Brain microvascular endothelial cell (primary cell): ENCODE measurements at regions not wholly inside any gene's neighbourhood (a gene's known extent, or its start where the extent isn't known, plus 50 kb on each side); places are given as distances from the start of the nearest gene placed in this dataset.
A peak's percentile ranks its signal among the peaks of the same experiment; 100 is the strongest.
"Not testable (repeated sequence)": the region's sequence is repeated elsewhere in the genome, so short reads cannot be mapped to it uniquely, and the experiment has no call there.

Source experiments
- DNase-seq: peaks from one replicate; pipeline ENCODE4 v3.0.0-alpha.2; 2020
- H3K27ac ChIP-seq: fragments of 250-450 bp; sonication (Bioruptor Pico); 2 replicates; pipeline ENCODE4 v1.5.1; 2020; ENCODE audit warnings: mild to moderate bottlenecking, moderate library complexity
- H3K27me3 ChIP-seq: fragments of 250-450 bp; sonication (Bioruptor Pico); replicated peaks from 2 replicates; pipeline ENCODE4 v1.5.1; 2020; ENCODE audit warnings: mild to moderate bottlenecking
- H3K36me3 ChIP-seq: fragments of 250-450 bp; sonication (Bioruptor Pico); replicated peaks from 2 replicates; pipeline ENCODE4 v1.5.1; 2020; ENCODE audit warnings: mild to moderate bottlenecking
- H3K4me3 ChIP-seq: 2 replicates; pipeline ENCODE4 v1.5.1; 2011; ENCODE audit warnings: low read depth, mild to moderate bottlenecking, control low read depth, low read length, moderate library complexity
- in situ Hi-C: cut with HindIII; loops from 2 replicates; pipeline ENCODE4 v1.10.0; 2017; ENCODE audit warnings: low sequenced_read_pairs, low pct_ligation_motif_present
- TF ChIP-seq, protein P1 (sequence below): IDR thresholded peaks from 2 replicates; pipeline ENCODE4 v1.5.1; 2011; ENCODE audit warnings: low read depth, mild to moderate bottlenecking, moderate library complexity, low read length, control low read depth, inconsistent platforms; ENCODE audit errors: missing control alignments

DNA sequence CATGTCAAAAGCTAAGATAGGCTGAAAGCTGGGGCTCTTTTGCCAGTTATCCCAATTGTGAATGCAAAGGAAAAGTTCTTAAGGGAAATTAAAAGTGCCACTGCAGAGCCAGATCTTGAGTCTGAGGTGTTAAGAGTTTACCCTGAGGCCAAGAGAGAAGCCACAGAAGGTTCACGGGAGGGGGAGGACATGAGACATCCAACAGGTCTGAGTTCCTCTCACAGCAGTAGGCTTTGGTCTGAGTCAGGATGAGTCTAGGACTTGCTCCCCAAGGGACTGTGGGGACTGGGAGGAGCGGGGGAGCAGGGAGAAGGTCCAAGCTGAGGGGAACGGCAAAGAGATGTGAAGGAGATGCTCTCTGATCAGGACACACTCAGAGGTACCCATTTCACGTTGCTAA, 411.2 kb upstream of the CAMK1G start:
- Histone ChIP-seq H3K27ac (no peak overlapping the region), H3K27me3 (no peaks in the 10 kb centered on the region), H3K36me3 (no peaks in the 10 kb centered on the region), H3K4me3 (no peak overlapping the region)
- in situ Hi-C loops, result no loop called here
- no peak for DNase-seq
- TF ChIP-seq, protein P1, sequence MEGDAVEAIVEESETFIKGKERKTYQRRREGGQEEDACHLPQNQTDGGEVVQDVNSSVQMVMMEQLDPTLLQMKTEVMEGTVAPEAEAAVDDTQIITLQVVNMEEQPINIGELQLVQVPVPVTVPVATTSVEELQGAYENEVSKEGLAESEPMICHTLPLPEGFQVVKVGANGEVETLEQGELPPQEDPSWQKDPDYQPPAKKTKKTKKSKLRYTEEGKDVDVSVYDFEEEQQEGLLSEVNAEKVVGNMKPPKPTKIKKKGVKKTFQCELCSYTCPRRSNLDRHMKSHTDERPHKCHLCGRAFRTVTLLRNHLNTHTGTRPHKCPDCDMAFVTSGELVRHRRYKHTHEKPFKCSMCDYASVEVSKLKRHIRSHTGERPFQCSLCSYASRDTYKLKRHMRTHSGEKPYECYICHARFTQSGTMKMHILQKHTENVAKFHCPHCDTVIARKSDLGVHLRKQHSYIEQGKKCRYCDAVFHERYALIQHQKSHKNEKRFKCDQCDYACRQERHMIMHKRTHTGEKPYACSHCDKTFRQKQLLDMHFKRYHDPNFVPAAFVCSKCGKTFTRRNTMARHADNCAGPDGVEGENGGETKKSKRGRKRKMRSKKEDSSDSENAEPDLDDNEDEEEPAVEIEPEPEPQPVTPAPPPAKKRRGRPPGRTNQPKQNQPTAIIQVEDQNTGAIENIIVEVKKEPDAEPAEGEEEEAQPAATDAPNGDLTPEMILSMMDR, result no peak

DNA sequence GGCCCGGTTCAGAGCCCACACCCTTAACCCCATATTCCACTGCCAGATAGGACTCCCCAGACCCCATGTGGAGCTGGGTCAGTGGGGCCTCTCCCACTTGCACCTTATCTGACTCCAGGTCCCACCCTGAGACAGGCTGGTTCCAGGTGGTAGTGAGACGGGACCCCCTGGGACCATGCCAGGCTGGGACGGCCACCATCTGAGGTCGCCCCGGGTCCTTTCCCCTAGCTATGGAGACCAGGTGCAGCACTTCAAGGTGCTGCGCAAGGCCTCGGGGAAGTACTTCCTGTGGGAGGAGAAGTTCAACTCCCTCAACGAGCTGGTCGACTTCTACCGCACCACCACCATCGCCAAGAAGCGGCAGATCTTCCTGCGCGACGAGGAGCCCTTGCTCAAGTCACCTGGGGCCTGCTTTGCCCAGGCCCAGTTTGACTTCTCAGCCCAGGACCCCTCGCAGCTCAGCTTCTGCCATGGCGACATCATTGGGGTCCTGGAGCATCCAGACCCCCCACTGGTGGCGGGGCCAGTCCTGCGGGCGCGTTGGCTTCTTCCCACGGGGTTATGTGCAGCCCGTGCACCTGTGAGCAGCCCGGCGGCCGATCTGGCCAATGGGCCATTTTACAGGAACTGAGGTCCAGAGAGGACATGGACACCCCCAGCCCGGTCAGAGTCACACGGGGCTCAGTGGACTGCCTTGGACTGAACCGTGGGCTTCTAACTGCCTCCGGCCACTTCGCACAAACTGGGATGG, 410.5 kb upstream of the CAMK1G start:
- H3K36me3 ChIP-seq, in situ Hi-C loops, H3K4me3 ChIP-seq, H3K27ac ChIP-seq, DNase-seq, H3K27me3 ChIP-seq: not testable (repeated sequence)

DNA sequence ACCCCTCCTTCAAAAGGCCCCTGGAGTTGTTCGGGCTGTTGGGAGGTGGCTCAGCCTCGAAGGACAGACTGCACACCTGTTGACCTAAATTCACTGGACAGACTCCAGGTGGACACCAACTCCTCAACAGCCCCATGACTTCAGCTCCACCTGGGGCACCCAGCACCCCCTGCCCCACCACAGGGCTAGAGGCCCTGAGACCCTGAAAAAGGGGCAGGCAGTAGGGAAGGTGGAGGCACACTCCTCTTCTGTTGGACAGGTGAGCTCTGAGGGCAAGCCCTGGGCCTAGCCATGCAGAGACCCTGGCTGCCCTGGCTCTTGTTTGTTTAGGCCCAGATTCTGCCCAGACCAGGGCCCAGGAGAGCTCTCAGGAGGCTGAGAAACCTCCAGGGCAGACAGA, 409.7 kb upstream of the CAMK1G start:
- H3K4me3 ChIP-seq, H3K27ac ChIP-seq, DNase-seq, H3K27me3 ChIP-seq, in situ Hi-C loops, H3K36me3 ChIP-seq: not testable (repeated sequence)

DNA sequence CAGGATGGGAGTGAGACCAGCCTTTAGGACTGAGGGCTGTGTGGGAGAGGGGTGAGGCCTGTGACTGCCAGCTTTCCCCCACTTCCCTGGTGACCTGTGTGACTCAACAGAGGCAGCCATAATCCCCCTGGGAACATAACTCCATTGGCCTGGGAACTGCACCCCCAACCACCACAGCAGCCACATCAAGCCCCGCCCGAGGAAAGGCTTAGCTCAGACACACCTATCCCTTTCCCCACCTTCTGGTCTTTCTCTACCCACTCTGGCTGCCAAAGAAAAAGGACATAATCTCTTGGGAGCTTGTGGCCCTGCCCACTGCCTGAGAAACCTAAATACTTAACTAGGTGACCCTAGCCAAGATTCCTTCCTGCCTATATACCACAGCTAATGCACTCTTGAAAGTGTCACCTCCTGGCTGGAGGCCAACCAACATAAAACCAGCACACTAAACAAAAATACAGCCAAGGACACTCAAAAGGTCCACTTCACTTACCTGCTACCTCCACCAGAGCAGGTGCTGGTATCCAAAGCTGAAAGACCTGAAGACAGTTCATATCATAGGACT, 406.6 kb upstream of the CAMK1G start:
- no peak for DNase-seq
- H3K27ac ChIP-seq, result no peak overlapping the region
- H3K27me3 ChIP-seq, result no peaks in the 10 kb centered on the region
- in situ Hi-C loops, result no loop called here
- H3K4me3 ChIP-seq, result no peak overlapping the region
- H3K36me3 ChIP-seq, result no peaks in the 10 kb centered on the region
- TF ChIP-seq, protein P1, result no peak

DNA sequence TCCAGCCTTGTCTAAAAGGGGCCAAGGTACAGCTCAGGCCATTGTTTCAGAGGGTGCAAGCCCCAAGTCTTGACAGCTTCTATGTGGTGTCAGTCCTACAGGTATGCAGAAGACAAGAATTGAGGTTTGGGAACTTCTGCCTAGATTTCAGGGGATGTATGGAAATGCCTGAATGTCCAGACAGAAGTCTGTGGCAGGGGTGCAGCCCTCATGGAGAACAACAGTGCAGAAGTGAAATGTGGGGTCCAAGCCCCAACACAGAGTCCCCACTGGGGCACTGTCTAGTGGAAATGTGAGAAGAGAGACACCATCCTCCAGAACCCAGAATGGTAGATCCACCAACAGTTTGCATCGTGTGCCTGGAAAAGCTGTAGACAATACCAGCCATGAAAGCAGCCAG, 400.3 kb upstream of the CAMK1G start:
- Histone ChIP-seq H3K27ac (no peak overlapping the region), H3K4me3 (no peak overlapping the region), H3K27me3 (no peaks in the 10 kb centered on the region), H3K36me3 (no peaks in the 10 kb centered on the region)
- TF ChIP-seq, protein P1, result no peak
- in situ Hi-C loops, result no loop called here
- no peak for DNase-seq

DNA sequence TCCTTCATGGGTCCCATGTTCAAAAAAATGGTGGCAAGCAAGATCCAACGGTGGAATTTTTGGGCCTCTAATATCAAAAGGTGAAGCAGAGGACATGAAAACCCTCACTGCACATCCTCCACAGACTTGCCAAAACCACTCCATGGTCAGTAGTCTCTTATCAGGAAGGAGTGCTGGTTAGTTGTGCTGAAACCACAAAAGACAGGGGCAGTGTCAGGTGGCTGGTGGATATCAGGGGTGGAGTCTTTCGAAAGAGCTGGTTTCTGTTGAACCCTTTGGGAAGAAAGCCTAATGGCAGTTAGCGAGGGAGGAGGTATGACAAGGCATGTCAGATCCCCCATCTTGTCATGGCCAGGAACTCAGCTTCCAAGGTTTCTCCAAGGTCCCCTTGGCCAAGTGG, 395.9 kb upstream of the CAMK1G start:
- Histone ChIP-seq H3K36me3 (no peaks in the 10 kb centered on the region), H3K27ac (no peak overlapping the region), H3K27me3 (no peaks in the 10 kb centered on the region), H3K4me3 (no peak overlapping the region)
- no peak for DNase-seq
- TF ChIP-seq, protein P1, result no peak
- in situ Hi-C loops, result no loop called here

DNA sequence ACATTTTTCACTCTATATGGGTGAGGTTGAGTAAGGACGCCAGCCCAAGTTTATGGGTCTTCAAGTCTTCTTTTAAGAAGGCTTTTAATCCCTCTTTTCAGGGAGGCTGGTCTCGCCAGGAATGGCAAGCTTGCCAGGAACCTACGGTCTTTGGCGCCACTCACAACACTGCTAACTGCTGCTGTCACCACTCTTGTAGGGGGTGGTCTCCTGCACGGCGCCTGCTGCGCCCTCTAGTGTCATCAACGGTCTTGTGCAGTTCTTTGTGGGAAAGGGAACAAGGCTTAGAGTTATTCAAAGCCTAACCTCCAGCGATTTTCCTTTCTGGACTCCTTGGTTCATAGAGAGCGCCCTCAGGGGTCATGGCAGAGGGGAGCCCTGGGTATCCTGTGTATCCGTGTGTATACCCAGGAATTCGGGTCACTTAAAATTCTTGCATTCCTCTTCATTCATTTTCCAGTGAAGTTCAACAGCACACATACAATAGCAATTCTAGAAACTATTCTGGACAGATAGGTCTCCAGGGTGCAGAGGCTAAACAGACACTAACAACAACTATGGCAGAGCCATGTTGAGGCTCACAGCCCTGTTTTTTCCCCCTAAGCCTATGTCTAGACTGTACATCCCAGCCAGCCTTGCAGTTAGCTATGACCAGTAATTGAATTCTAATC, 392.8 kb upstream of the CAMK1G start:
- Histone ChIP-seq H3K4me3 (no peak overlapping the region), H3K36me3 (no peaks in the 10 kb centered on the region), H3K27me3 (no peaks in the 10 kb centered on the region), H3K27ac (no peak overlapping the region)
- peak; percentile 39 for DNase-seq
- in situ Hi-C loops, result no loop called here
- TF ChIP-seq, protein P1, result peak; percentile 83
